ENCODE measurements at regions not wholly inside any gene's neighbourhood (a gene's known extent, or its start where the extent isn't known, plus 50 kb on each side); places are given as distances from the start of the nearest gene placed in this dataset.

- no peak for DNase-seq (ENCODE audit: low read depth in 2 of 2)
- H3K4me3 ChIP-seq (replicated peaks in 1 of 2; ENCODE audit: low read depth in 2 of 2, low read length in 2 of 2): no peak overlapping the region
- no peak for TF ChIP-seq CTCF (IDR thresholded peaks at IDR 0.05; ENCODE audit: low read depth, low read length)
These were observed 92.6 kb downstream of the OLFM4 start for GRCh38 chr13:53121131-53121773.

GRCh38 chr13:53121919-53122318 is 93.3 kb downstream of the OLFM4 start:
- DNase-seq (ENCODE audit: low read depth in 2 of 2): no peak

DNA sequence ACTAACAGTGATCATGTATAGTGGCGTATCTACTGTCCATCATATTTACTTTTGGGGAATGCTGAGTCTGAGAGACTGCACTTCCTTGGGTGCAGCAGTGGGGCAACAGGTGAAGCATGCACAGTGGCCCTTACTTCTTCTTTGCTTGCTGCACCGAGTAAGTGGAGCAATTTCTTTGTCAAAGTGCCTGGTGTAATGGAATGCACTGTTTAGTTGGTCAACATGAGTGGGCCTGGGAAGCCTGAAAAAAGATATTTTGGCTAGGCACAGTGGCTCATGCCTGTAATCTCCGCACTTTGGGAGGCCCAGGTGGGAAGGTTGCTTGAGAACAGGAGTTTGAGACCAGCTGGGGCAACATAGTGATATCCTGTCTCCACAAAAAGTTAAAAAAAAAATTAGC is 94.9 kb downstream of the OLFM4 start:
- H3K4me3 ChIP-seq (replicated peaks in 1 of 2; ENCODE audit: low read depth in 2 of 2, low read length in 2 of 2): no peak overlapping the region
- no peak for TF ChIP-seq CTCF (IDR thresholded peaks at IDR 0.05; ENCODE audit: low read depth, low read length)
- DNase-seq (ENCODE audit: low read depth in 2 of 2): no peak

More at GRCh38 chr13:53121919-53122318, 93.3 kb downstream of the OLFM4 start:
- H3K4me3 ChIP-seq (replicated peaks in 1 of 2; ENCODE audit: low read depth in 2 of 2, low read length in 2 of 2): no peak overlapping the region
- no peak for TF ChIP-seq CTCF (IDR thresholded peaks at IDR 0.05; ENCODE audit: low read depth, low read length)

DNA sequence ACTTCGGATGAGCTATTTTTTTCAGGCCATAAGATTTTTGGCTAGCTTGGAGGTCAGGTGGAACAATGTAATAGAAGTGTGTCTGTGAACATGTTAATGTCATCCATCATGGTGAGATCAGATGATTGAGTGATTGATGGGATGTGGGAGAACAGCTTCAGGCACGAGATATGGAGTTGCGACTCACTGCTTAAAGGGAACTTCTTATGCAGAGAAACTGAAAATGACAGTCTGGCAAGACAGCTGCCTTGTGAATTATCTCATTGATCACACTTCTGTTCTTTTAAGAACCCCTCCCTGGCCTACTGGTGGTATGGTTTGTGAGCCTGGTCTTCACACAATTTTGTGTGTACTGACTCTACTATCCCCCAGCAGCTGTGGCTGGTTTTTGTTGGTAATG is 96.0 kb downstream of the OLFM4 start:
- no peak overlapping the region for H3K4me3 ChIP-seq (replicated peaks in 1 of 2; ENCODE audit: low read depth in 2 of 2, low read length in 2 of 2)
- no peak for DNase-seq (ENCODE audit: low read depth in 2 of 2)
- TF ChIP-seq CTCF (IDR thresholded peaks at IDR 0.05; ENCODE audit: low read depth, low read length): no peak

GRCh38 chr13:53126841-53127245 is 98.2 kb downstream of the OLFM4 start:
- H3K4me3 ChIP-seq (replicated peaks in 1 of 2; ENCODE audit: low read depth in 2 of 2, low read length in 2 of 2): no peak overlapping the region
- TF ChIP-seq CTCF (IDR thresholded peaks at IDR 0.05; ENCODE audit: low read depth, low read length): no peak
- no peak for DNase-seq (ENCODE audit: low read depth in 2 of 2)

DNA sequence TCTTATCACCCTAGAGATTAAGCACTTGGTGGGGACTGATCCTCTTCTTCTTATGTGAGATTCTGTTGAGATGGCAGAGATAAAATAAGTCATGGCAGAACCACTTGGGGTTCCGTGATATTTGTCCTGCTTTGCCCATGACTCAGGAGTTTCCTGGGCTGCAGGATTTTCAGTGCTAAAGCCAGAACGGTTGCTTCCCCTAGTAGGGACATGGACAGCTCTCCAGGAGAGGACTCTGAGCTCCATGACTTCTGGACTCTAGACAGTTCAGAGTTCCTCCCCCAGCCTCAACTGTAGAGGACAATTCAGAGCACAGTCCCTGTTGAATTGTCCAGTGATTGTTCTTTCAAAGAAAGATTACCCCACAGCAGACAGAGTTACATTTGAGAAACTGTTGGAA is 98.8 kb downstream of the OLFM4 start:
- no peak for DNase-seq (ENCODE audit: low read depth in 2 of 2)
- H3K4me3 ChIP-seq (replicated peaks in 1 of 2; ENCODE audit: low read depth in 2 of 2, low read length in 2 of 2): no peak overlapping the region
- no peak for TF ChIP-seq CTCF (IDR thresholded peaks at IDR 0.05; ENCODE audit: low read depth, low read length)

- H3K4me3 ChIP-seq (replicated peaks in 1 of 2; ENCODE audit: low read depth in 2 of 2, low read length in 2 of 2): no peak overlapping the region
- no peak for DNase-seq (ENCODE audit: low read depth in 2 of 2)
- no peak for TF ChIP-seq CTCF (IDR thresholded peaks at IDR 0.05; ENCODE audit: low read depth, low read length)
These were observed 101.3 kb downstream of the OLFM4 start for GRCh38 chr13:53129864-53130393.
